Keratinocyte (primary cell): ENCODE measurements at regions not wholly inside any gene's neighbourhood (a gene's known extent, or its start where the extent isn't known, plus 50 kb on each side); places are given as distances from the start of the nearest gene placed in this dataset.

Source experiments
- DNase-seq: peaks from one replicate; pipeline ENCODE4 v3.0.0-alpha.2; 2011; ENCODE audit warnings: low read depth, missing footprints, low spot score
- FAIRE-seq: peaks from 2 replicates; lab custom pipeline; 2011; peaks lifted over from hg19 to GRCh38; lab: Jason Lieb, UNC
- H2AFZ ChIP-seq: 2 replicates; pipeline ENCODE4 v1.6.0; 2012; ENCODE audit warnings: low read length, control low read depth, inconsistent platforms; ENCODE audit not compliant: control insufficient read depth
- H3K27ac ChIP-seq: 2 replicates; pipeline ENCODE4 v1.5.1; 2011; ENCODE audit warnings: low read length; ENCODE audit not compliant: control insufficient read depth, insufficient read depth
- H3K27me3 ChIP-seq: 3 replicates; pipeline ENCODE4 v1.6.0; 2011; ENCODE audit warnings: low read length; ENCODE audit not compliant: control insufficient read depth, insufficient read depth; ENCODE audit errors: extremely low read depth
- H3K36me3 ChIP-seq, 2 experiments: 2 replicates in 1 of 2; 3 replicates in 1 of 2; pipeline ENCODE4 v1.5.1; 2011; ENCODE audit warnings: low read length in 2 of 2, mild to moderate bottlenecking in 1 of 2; ENCODE audit not compliant: control insufficient read depth in 2 of 2, insufficient read depth in 2 of 2; ENCODE audit errors: extremely low read depth in 1 of 2
- H3K4me1 ChIP-seq: 3 replicates; pipeline ENCODE4 v1.5.1; 2011; ENCODE audit warnings: low read length; ENCODE audit not compliant: control insufficient read depth, insufficient read depth; ENCODE audit errors: extremely low read depth
- H3K4me2 ChIP-seq: 3 replicates; pipeline ENCODE4 v1.6.0; 2011; ENCODE audit warnings: low read depth, low read length; ENCODE audit not compliant: control insufficient read depth, insufficient read depth; ENCODE audit errors: extremely low read depth
- H3K4me3 ChIP-seq, 3 experiments: fragments of 200-600 bp in 1 of 3; sonication (generic) in 1 of 3; 2 replicates in 2 of 3; 3 replicates in 1 of 3; pipeline ENCODE4 v1.5.1; 2011 to 2016; ENCODE audit warnings: low read length in 3 of 3, mild to moderate bottlenecking in 3 of 3, control low read depth in 2 of 3, inconsistent platforms in 1 of 3, low read depth in 1 of 3, mixed read lengths in 1 of 3, mixed run types in 1 of 3, moderate library complexity in 1 of 3; ENCODE audit not compliant: control insufficient read depth in 2 of 3, insufficient read depth in 2 of 3; ENCODE audit errors: extremely low read depth in 1 of 3
- H3K79me2 ChIP-seq: 2 replicates; pipeline ENCODE4 v1.6.0; 2012; ENCODE audit warnings: low read length; ENCODE audit not compliant: control insufficient read depth, insufficient read depth
- H3K9ac ChIP-seq: 3 replicates; pipeline ENCODE4 v1.6.0; 2011; ENCODE audit warnings: low read length; ENCODE audit not compliant: control insufficient read depth, insufficient read depth; ENCODE audit errors: extremely low read depth
- H3K9me1 ChIP-seq: 3 replicates; pipeline ENCODE4 v1.6.0; 2011; ENCODE audit warnings: low read length; ENCODE audit not compliant: control insufficient read depth, insufficient read depth; ENCODE audit errors: extremely low read depth
- H3K9me3 ChIP-seq: 2 replicates; pipeline ENCODE4 v1.5.1; 2012; ENCODE audit warnings: low read depth, low read length; ENCODE audit not compliant: control insufficient read depth
- H4K20me1 ChIP-seq: 3 replicates; pipeline ENCODE4 v1.6.0; 2011; ENCODE audit warnings: low read length; ENCODE audit not compliant: control insufficient read depth, insufficient read depth; ENCODE audit errors: extremely low read depth
- EZH2 ChIP-seq: IDR thresholded peaks from one replicate; pipeline ENCODE4 v1.6.1; 2012; ENCODE audit warnings: inconsistent platforms, mild to moderate bottlenecking, low read length, moderate library complexity
- dilution Hi-C: fragments of 300-500 bp; cut with MboI; formaldehyde crosslinking; loops from one replicate; pipeline ENCODE4 v1.7.0; 2020; ENCODE audit warnings: low sequenced_read_pairs; ENCODE audit not compliant: extremely low pct_ligation_motif_present
- TF ChIP-seq, protein P1 (sequence below), 3 experiments: IDR thresholded peaks in 1 of 3; conservative IDR thresholded peaks in 1 of 3; optimal IDR thresholded peaks in 1 of 3; 2 replicates in 2 of 3; 3 replicates in 1 of 3; pipeline versions ENCODE3 to v1.5.1; 2011; ENCODE audit warnings: low read length in 3 of 3, mild to moderate bottlenecking in 3 of 3, moderate library complexity in 2 of 3, control low read depth in 1 of 3, inconsistent platforms in 1 of 3; ENCODE audit not compliant: insufficient read depth in 2 of 3; ENCODE audit errors: extremely low read depth in 1 of 3

DNA sequence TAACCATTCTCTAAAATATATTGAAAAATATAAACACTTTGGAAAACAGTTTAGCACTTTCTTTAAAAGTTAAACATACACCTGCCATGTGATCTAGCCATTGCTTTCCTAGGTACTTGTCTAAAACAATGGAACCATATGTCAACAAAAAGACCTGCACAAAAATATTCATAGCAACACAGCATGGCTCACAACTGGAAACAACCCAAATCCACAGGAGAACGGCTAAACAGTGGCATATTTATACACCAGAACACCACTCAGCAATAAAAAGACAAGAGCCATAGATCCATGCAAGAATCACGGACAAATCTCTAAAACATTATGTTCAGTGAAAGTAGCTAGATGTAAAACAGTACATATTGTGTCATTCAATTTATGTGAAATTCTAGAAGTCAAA, 221.3 kb upstream of the UBE2E2 start:
- no peaks in the 10 kb centered on the region for H3K4me1 ChIP-seq
- FAIRE-seq, result no peak

DNA sequence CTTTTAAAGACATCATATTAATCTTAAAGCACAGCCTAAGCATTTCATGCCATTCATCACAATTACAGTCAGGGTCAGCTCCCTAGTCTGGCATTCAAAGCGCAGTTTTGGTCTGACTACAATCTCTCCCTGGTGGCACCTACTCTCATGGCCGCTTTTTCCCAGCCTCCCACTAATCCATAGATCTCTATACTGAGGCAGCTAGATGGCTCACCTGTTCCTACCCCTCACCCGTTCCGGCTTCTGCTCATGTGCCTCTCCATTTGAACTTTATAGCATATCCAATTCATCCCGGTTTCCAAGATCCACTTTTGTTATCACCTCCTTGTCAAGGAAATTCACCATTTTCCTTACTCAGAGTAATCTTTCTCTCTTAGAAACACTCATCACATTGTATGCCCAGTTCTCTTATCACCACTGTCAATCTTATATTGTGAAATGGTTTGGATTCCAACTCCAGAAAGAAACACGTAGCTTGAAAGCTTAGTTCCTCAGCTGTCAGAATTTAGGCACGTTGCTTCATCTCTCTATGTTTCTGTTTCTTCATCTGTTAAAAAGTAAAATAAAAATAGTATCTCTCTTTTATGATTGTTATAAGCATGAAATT, 220.0 kb upstream of the UBE2E2 start:
- H3K4me3 ChIP-seq, result no peak overlapping the region
- no peaks in the 10 kb centered on the region for H3K4me1 ChIP-seq
- no peak overlapping the region for H2AFZ ChIP-seq
- FAIRE-seq (no peak), DNase-seq (no peak)
- H3K79me2 ChIP-seq, result no peaks in the 10 kb centered on the region
- no peak overlapping the region for H3K27ac ChIP-seq
- H4K20me1 ChIP-seq, result no peaks in the 10 kb centered on the region
- H3K9me3 ChIP-seq, result no peaks in the 10 kb centered on the region
- no peaks in the 10 kb centered on the region for H3K9me1 ChIP-seq
- H3K4me2 ChIP-seq, result no peak overlapping the region
- TF ChIP-seq, protein P1, sequence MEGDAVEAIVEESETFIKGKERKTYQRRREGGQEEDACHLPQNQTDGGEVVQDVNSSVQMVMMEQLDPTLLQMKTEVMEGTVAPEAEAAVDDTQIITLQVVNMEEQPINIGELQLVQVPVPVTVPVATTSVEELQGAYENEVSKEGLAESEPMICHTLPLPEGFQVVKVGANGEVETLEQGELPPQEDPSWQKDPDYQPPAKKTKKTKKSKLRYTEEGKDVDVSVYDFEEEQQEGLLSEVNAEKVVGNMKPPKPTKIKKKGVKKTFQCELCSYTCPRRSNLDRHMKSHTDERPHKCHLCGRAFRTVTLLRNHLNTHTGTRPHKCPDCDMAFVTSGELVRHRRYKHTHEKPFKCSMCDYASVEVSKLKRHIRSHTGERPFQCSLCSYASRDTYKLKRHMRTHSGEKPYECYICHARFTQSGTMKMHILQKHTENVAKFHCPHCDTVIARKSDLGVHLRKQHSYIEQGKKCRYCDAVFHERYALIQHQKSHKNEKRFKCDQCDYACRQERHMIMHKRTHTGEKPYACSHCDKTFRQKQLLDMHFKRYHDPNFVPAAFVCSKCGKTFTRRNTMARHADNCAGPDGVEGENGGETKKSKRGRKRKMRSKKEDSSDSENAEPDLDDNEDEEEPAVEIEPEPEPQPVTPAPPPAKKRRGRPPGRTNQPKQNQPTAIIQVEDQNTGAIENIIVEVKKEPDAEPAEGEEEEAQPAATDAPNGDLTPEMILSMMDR (optimal IDR thresholded peaks at IDR 0.05 in 1 of 3, IDR thresholded peaks at IDR 0.05 in 1 of 3, conservative IDR thresholded peaks at IDR 0.05 in 1 of 3; ENCODE audit: extremely low read depth in 1 of 3, insufficient read depth in 2 of 3, low read length in 3 of 3), result no peak
- TF ChIP-seq EZH2, result no peak
- no peak overlapping the region for H3K9ac ChIP-seq
- dilution Hi-C loops, result no loop called here
- H3K36me3 ChIP-seq, result no peaks in the 10 kb centered on the region
- peaks cover 12% of the 10 kb centered on the region for H3K27me3 ChIP-seq

More for the DNA sequence above, 221.3 kb upstream of the UBE2E2 start:
- Histone ChIP-seq H3K9me1 (no peaks in the 10 kb centered on the region), H3K4me2 (no peak overlapping the region), H3K79me2 (no peaks in the 10 kb centered on the region), H4K20me1 (no peaks in the 10 kb centered on the region), H3K4me3 (no peak overlapping the region), H2AFZ (no peak overlapping the region), H3K36me3 (no peaks in the 10 kb centered on the region), H3K9ac (no peak overlapping the region), H3K27ac (no peak overlapping the region), H3K27me3 (peaks cover 12% of the 10 kb centered on the region), H3K9me3 (no peaks in the 10 kb centered on the region)
- TF ChIP-seq, protein P1 (optimal IDR thresholded peaks at IDR 0.05 in 1 of 3, IDR thresholded peaks at IDR 0.05 in 1 of 3, conservative IDR thresholded peaks at IDR 0.05 in 1 of 3; ENCODE audit: extremely low read depth in 1 of 3, insufficient read depth in 2 of 3, low read length in 3 of 3), result no peak
- no peak for TF ChIP-seq EZH2
- DNase-seq, result no peak
- dilution Hi-C loops, result no loop called here
